ENCODE measurements at regions not wholly inside any gene's neighbourhood (a gene's known extent, or its start where the extent isn't known, plus 50 kb on each side); places are given as distances from the start of the nearest gene placed in this dataset.

GRCh38 chr1:69451196-69451595 is 116.5 kb upstream of the LRRC7 start:
- DNase-seq, result no peak

GRCh38 chr1:69455718-69456117 is 112.0 kb upstream of the LRRC7 start:
- no peak for DNase-seq

GRCh38 chr1:69459244-69459643 is 108.5 kb upstream of the LRRC7 start:
- DNase-seq, result no peak

GRCh38 chr1:69475021-69475420 is 92.7 kb upstream of the LRRC7 start:
- DNase-seq, result no peak

GRCh38 chr1:69479734-69480133 is 88.0 kb upstream of the LRRC7 start:
- DNase-seq, result no peak

GRCh38 chr1:69483246-69483645 is 84.5 kb upstream of the LRRC7 start:
- no peak for DNase-seq

GRCh38 chr1:69485616-69486015 is 82.1 kb upstream of the LRRC7 start:
- DNase-seq, result no peak

GRCh38 chr1:69491416-69491815 is 76.3 kb upstream of the LRRC7 start:
- no peak for DNase-seq

- no peak for DNase-seq
Measured at GRCh38 chr1:69492286-69492685, 75.4 kb upstream of the LRRC7 start.

- no peak for DNase-seq
Measured at GRCh38 chr1:69494221-69494620, 73.5 kb upstream of the LRRC7 start.

GRCh38 chr1:69497441-69498221 is 70.1 kb upstream of the LRRC7 start:
- no peak for DNase-seq

- DNase-seq, result no peak
Measured at GRCh38 chr1:69498711-69499110, 69.0 kb upstream of the LRRC7 start.

- DNase-seq, result no peak
Measured at GRCh38 chr1:69499203-69499803, 68.4 kb upstream of the LRRC7 start.

- DNase-seq, result no peak
Measured at GRCh38 chr1:69502991-69503390, 64.7 kb upstream of the LRRC7 start.

- no peak for DNase-seq
Measured at GRCh38 chr1:69504730-69505252, 62.9 kb upstream of the LRRC7 start.

- DNase-seq, result no peak
Measured at GRCh38 chr1:69506311-69506710, 61.4 kb upstream of the LRRC7 start.

GRCh38 chr1:69506721-69507120 is 61.0 kb upstream of the LRRC7 start:
- DNase-seq, result no peak

GRCh38 chr1:69510026-69510425 is 57.7 kb upstream of the LRRC7 start:
- no peak for DNase-seq

- DNase-seq, result no peak
Measured at GRCh38 chr1:69511426-69512192, 56.1 kb upstream of the LRRC7 start.

- no peak for DNase-seq
Measured at GRCh38 chr1:69513601-69514000, 54.1 kb upstream of the LRRC7 start.

Data from right kidney (tissue), 1 donor.